ENCODE measurements at regions not wholly inside any gene's neighbourhood (a gene's known extent, or its start where the extent isn't known, plus 50 kb on each side); places are given as distances from the start of the nearest gene placed in this dataset.

- DNase-seq = no peak
- H2AK5ac ChIP-seq (ENCODE audit: insufficient read length, low read length) = no peak overlapping the region
- H3K79me1 ChIP-seq (ENCODE audit: insufficient read depth, low read depth, low read length, poor library complexity, severe bottlenecking) = no peaks in the 10 kb centered on the region
- H4K5ac ChIP-seq (ENCODE audit: insufficient read length, low read depth, low read length) = no peak overlapping the region
- no peak overlapping the region for H3T11ph ChIP-seq (ENCODE audit: low read length)
- no peak overlapping the region for H2BK20ac ChIP-seq (ENCODE audit: low read depth, low read length, poor library complexity, severe bottlenecking)
- H4K91ac ChIP-seq (ENCODE audit: insufficient read length, low read depth, low read length) = no peak overlapping the region
- WGBS (ENCODE audit: extremely low coverage, insufficient read length, low lambda C conversion rate) = no CpG with 5 or more reads among the region's 5 CpGs
- no peak overlapping the region for H3K9ac ChIP-seq (ENCODE audit: extremely low read depth, insufficient read length, low read length)
- no peak overlapping the region for H3K23ac ChIP-seq (ENCODE audit: insufficient read length, low read depth, low read length)
- H3K27me3 ChIP-seq (ENCODE audit: insufficient read depth, low read length) = no peaks in the 10 kb centered on the region
- H4K8ac ChIP-seq (replicated peaks; ENCODE audit: insufficient read length, low read depth, low read length) = no peak overlapping the region
- H2BK15ac ChIP-seq (ENCODE audit: low read depth, low read length) = no peak overlapping the region
- H3K4me2 ChIP-seq (ENCODE audit: insufficient read depth, insufficient read length, low read length) = no peak overlapping the region
- no peak overlapping the region for H2AFZ ChIP-seq (ENCODE audit: low read length)
- no peaks in the 10 kb centered on the region for H3K4me1 ChIP-seq (ENCODE audit: insufficient read depth, low read length)
- H3K4me1 Mint-ChIP-seq = no peaks in the 10 kb centered on the region
- no peak overlapping the region for H2BK5ac ChIP-seq (ENCODE audit: insufficient read length, low read length)
- H3K9me3 ChIP-seq (ENCODE audit: control insufficient read depth, low read depth, low read length) = no peaks in the 10 kb centered on the region
- H3K36me3 Mint-ChIP-seq (ENCODE audit: insufficient read depth in 1 of 3, low read depth in 3 of 3) = peaks cover 0 to 7% (median 0%) of the 10 kb centered on the region in 3 experiments; a peak in 2 of 7 replicates
- H3K4ac ChIP-seq (ENCODE audit: low read depth, low read length) = no peak overlapping the region
- H3K56ac ChIP-seq (ENCODE audit: insufficient read length, low read depth, low read length) = no peak overlapping the region
- H3K14ac ChIP-seq (ENCODE audit: insufficient read depth, low read length) = no peak overlapping the region
- H3K79me2 ChIP-seq (ENCODE audit: insufficient read depth, low read length) = no peaks in the 10 kb centered on the region
- TF ChIP-seq CTCF (conservative IDR thresholded peaks at IDR 0.05) = no peak
- no peaks in the 10 kb centered on the region for H4K20me1 ChIP-seq (ENCODE audit: control insufficient read depth, insufficient read depth, insufficient read length)
- H2BK12ac ChIP-seq (ENCODE audit: insufficient read length, low read depth, low read length) = no peak overlapping the region
- H3K4me3 Mint-ChIP-seq = no peak overlapping the region
- no peak overlapping the region for H2BK120ac ChIP-seq (ENCODE audit: low read depth, low read length, poor library complexity, severe bottlenecking)
- H3K27me3 Mint-ChIP-seq (ENCODE audit: low read depth) = no peaks in the 10 kb centered on the region
- no peak overlapping the region for H3K18ac ChIP-seq (ENCODE audit: insufficient read length, low read depth, low read length)
- no peak overlapping the region for H3K27ac ChIP-seq (ENCODE audit: insufficient read length, low read depth, low read length)
- H3K27ac Mint-ChIP-seq = peak overlapping the region in 1 of 3 experiments; percentile 30; a peak in 1 of 7 replicates
- no peaks in the 10 kb centered on the region for H3K23me2 ChIP-seq (ENCODE audit: insufficient read length, low read depth, low read length, poor library complexity, severe bottlenecking)
- no peaks in the 10 kb centered on the region; a peak in 1 of 5 replicates for H3K9me3 Mint-ChIP-seq
Observed at GRCh38 chr10:53690524-53691240, 918.1 kb upstream of the MBL2 start.
